Thyroid gland (tissue), 4 donors: ENCODE measurements at regions not wholly inside any gene's neighbourhood (a gene's known extent, or its start where the extent isn't known, plus 50 kb on each side); places are given as distances from the start of the nearest gene placed in this dataset.

Source experiments
- DNase-seq, 2 donors: peaks; one replicate each; pipeline ENCODE4 v3.0.0-alpha.2; 2019
- H3K27ac ChIP-seq, 3 donors: fragments of 200-600 bp; sonication (generic); 1 replicate in 2 of 3; 2 replicates in 1 of 3; pipeline ENCODE4 v1.5.1; 2016 to 2019; ENCODE audit warnings: mild to moderate bottlenecking in 1 of 3, moderate library complexity in 1 of 3
- H3K27me3 ChIP-seq: fragments of 200-600 bp; sonication (generic); one replicate; pipeline ENCODE4 v1.5.1; 2019
- H3K36me3 ChIP-seq, 2 donors: fragments of 200-600 bp; sonication (generic); one replicate each; pipeline ENCODE4 v1.5.1; 2016 to 2019
- H3K4me1 ChIP-seq, 2 donors: fragments of 200-600 bp; sonication (generic); one replicate each; pipeline ENCODE4 v1.5.1; 2017 to 2019
- H3K4me3 ChIP-seq, 3 donors: fragments of 200-600 bp; sonication (generic); replicated peaks in 1 of 3; 1 replicate in 2 of 3; 2 replicates in 1 of 3; pipeline ENCODE4 v1.5.1; 2016; ENCODE audit warnings: mild to moderate bottlenecking in 1 of 3
- H3K9me3 ChIP-seq: fragments of 200-600 bp; sonication (generic); one replicate; pipeline ENCODE4 v1.5.1; 2017
- CTCF ChIP-seq, 6 experiments: fragments of 200-600 bp in 3 of 6; fragments of 450-650 bp in 3 of 6; sonication (generic) in 3 of 6; IDR thresholded peaks; one replicate each; pipeline ENCODE4 v1.5.1; 2016 to 2019; ENCODE audit warnings: antibody characterized with exemption in 6 of 6, mild to moderate bottlenecking in 2 of 6, inconsistent platforms in 1 of 6, moderate library complexity in 1 of 6
- POLR2A ChIP-seq, 2 donors: fragments of 450-650 bp; IDR thresholded peaks; one replicate each; pipeline ENCODE4 v1.6.1; 2017; ENCODE audit warnings: antibody characterized with exemption in 2 of 2, mild to moderate bottlenecking in 2 of 2, moderate library complexity in 1 of 2
- WGBS, 2 donors: methylation state at CpG; one replicate each; pipeline ENCODE4 v1.1.5; 2017; 5-methylcytosine and 5-hydroxymethylcytosine counted together
- intact Hi-C: fragments of 100-400 bp; cut with DNase I; formaldehyde crosslinking; loops from one replicate; pipeline ENCODE4 v1.15.1; 2023

GRCh38 chr20:56181583-56181982 is 66.9 kb upstream of the MC3R start:
- WGBS, 2 donors: 91 to 93% methylated on average over 1 of the region's 1 CpG
- no peak for TF ChIP-seq POLR2A (IDR thresholded peaks at IDR 0.05)
- TF ChIP-seq CTCF (IDR thresholded peaks at IDR 0.05): peak in 3 of 6 experiments; percentile 41 to 45 (median 43)
- H3K27ac ChIP-seq: no peak overlapping the region
- intact Hi-C loops: no loop called here
- H3K9me3 ChIP-seq: no peaks in the 10 kb centered on the region
- no peaks in the 10 kb centered on the region for H3K27me3 ChIP-seq
- peak; percentile 5 to 12 for DNase-seq
- H3K4me3 ChIP-seq: no peak overlapping the region
- no peaks in the 10 kb centered on the region for H3K4me1 ChIP-seq
- no peaks in the 10 kb centered on the region for H3K36me3 ChIP-seq

GRCh38 chr20:56187534-56188165 is 60.9 kb upstream of the MC3R start:
- 34 to 39% methylated on average over 7 of the region's 7 CpGs for WGBS, 2 donors
- intact Hi-C loops: no loop called here

GRCh38 chr20:56194042-56194441 is 54.5 kb upstream of the MC3R start:
- intact Hi-C loops: no loop called here
- no peak overlapping the region for H3K4me3 ChIP-seq
- H3K36me3 ChIP-seq: no peaks in the 10 kb centered on the region
- no peak overlapping the region for H3K27ac ChIP-seq
- WGBS, 2 donors: 45 to 58% methylated on average over 5 of the region's 5 CpGs
- no peak for DNase-seq
- H3K9me3 ChIP-seq: no peaks in the 10 kb centered on the region
- no peaks in the 10 kb centered on the region for H3K4me1 ChIP-seq
- H3K27me3 ChIP-seq: no peaks in the 10 kb centered on the region
- no peak for TF ChIP-seq CTCF (IDR thresholded peaks at IDR 0.05)
- TF ChIP-seq POLR2A (IDR thresholded peaks at IDR 0.05): no peak

More at GRCh38 chr20:56187534-56188165, 60.9 kb upstream of the MC3R start:
- no peaks in the 10 kb centered on the region for H3K4me1 ChIP-seq
- no peaks in the 10 kb centered on the region for H3K27me3 ChIP-seq
- no peak for DNase-seq
- no peaks in the 10 kb centered on the region for H3K36me3 ChIP-seq
- no peaks in the 10 kb centered on the region for H3K9me3 ChIP-seq
- TF ChIP-seq CTCF (IDR thresholded peaks at IDR 0.05) (no peak), POLR2A (IDR thresholded peaks at IDR 0.05) (no peak)
- no peak overlapping the region for H3K4me3 ChIP-seq
- H3K27ac ChIP-seq: no peak overlapping the region

GRCh38 chr20:56195946-56196345 is 52.6 kb upstream of the MC3R start:
- no peak for DNase-seq
- Histone ChIP-seq H3K4me1 (no peaks in the 10 kb centered on the region), H3K4me3 (no peak overlapping the region), H3K9me3 (no peaks in the 10 kb centered on the region), H3K36me3 (no peaks in the 10 kb centered on the region), H3K27me3 (no peaks in the 10 kb centered on the region), H3K27ac (no peak overlapping the region)
- TF ChIP-seq POLR2A (IDR thresholded peaks at IDR 0.05) (no peak), CTCF (IDR thresholded peaks at IDR 0.05) (no peak)
- 78 to 86% methylated on average over 2 of the region's 2 CpGs for WGBS, 2 donors
- intact Hi-C loops: no loop called here
